RWPE1 (cell line): ENCODE measurements at regions not wholly inside any gene's neighbourhood (a gene's known extent, or its start where the extent isn't known, plus 50 kb on each side); places are given as distances from the start of the nearest gene placed in this dataset.

Experiments
- CTCF ChIA-PET: fragments of 350-600 bp; sonication (Branson Sonifier 250); formaldehyde crosslinking; extraction: SDS; loops from one replicate; lab custom pipeline; 2021; lab: Yijun Ruan, JAX
- POLR2A ChIA-PET: fragments of 400-600 bp; formaldehyde crosslinking; extraction: SDS; loops from one replicate; lab custom pipeline; 2020; ENCODE audit warnings: antibody characterized with exemption; ENCODE audit not compliant: low non-redundant PET; lab: Yijun Ruan, JAX
- DNase-seq: peaks from one replicate; pipeline ENCODE4 v3.0.0; 2012; ENCODE audit warnings: low spot score
- H3K27ac ChIP-seq: fragments of 450-650 bp; 2 replicates; pipeline ENCODE4 v1.5.1; 2017
- CTCF ChIP-seq: fragments of 450-650 bp; conservative IDR thresholded peaks from 2 replicates; pipeline ENCODE4 v1.5.1; 2017; ENCODE audit warnings: low read depth, mild to moderate bottlenecking

GRCh38 chr2:129462349-129462748 is 517.1 kb upstream of the RAB6C start:
- ChIA-PET POLR2A (no interaction called here), CTCF (no interaction called here)
- no peak for DNase-seq
- no peak overlapping the region for H3K27ac ChIP-seq
- no peak for TF ChIP-seq CTCF

- ChIA-PET CTCF (interaction anchor here (0.6 kb wide), 1 partner anchor 11 kb away, joined by 3 read pairs; no protein-coding TSS in a partner anchor), POLR2A (no interaction called here)
- TF ChIP-seq CTCF, result no peak
- DNase-seq, result no peak
- no peak overlapping the region for H3K27ac ChIP-seq
These were observed 516.5 kb upstream of the RAB6C start for GRCh38 chr2:129462967-129463366.

- POLR2A ChIA-PET, result no interaction called here
- no peak overlapping the region for H3K27ac ChIP-seq
- DNase-seq, result no peak
- no peak for TF ChIP-seq CTCF
- CTCF ChIA-PET, result no interaction called here
These were observed 515.4 kb upstream of the RAB6C start for GRCh38 chr2:129464036-129464435.

- CTCF ChIA-PET, result no interaction called here
These were observed 514.8 kb upstream of the RAB6C start for GRCh38 chr2:129464631-129465030.

GRCh38 chr2:129465045-129465444 is 514.4 kb upstream of the RAB6C start:
- ChIA-PET CTCF (no interaction called here), POLR2A (no interaction called here)
- no peak for TF ChIP-seq CTCF
- no peak overlapping the region for H3K27ac ChIP-seq
- DNase-seq, result no peak

More at GRCh38 chr2:129464631-129465030, 514.8 kb upstream of the RAB6C start:
- H3K27ac ChIP-seq, result no peak overlapping the region
- POLR2A ChIA-PET, result no interaction called here
- TF ChIP-seq CTCF, result no peak
- DNase-seq, result no peak

GRCh38 chr2:129466389-129466788 is 513.1 kb upstream of the RAB6C start:
- no peak for DNase-seq
- ChIA-PET POLR2A (interaction anchor here (0.5 kb wide), 1 partner anchor 370 kb away, joined by 4 read pairs; no protein-coding TSS in a partner anchor), CTCF (no interaction called here)
- TF ChIP-seq CTCF, result no peak
- H3K27ac ChIP-seq, result no peak overlapping the region
